ENCODE measurements at regions not wholly inside any gene's neighbourhood (a gene's known extent, or its start where the extent isn't known, plus 50 kb on each side); places are given as distances from the start of the nearest gene placed in this dataset.

- Histone ChIP-seq H3K9ac (no peak overlapping the region), H4K20me1 (ENCODE audit: insufficient read depth) (no peaks in the 10 kb centered on the region), H2AFZ (ENCODE audit: low read depth) (no peak overlapping the region), H3K4me1 (ENCODE audit: low read depth, poor library complexity, severe bottlenecking) (no peaks in the 10 kb centered on the region), H3K79me2 (ENCODE audit: insufficient read depth, low read depth) (no peaks in the 10 kb centered on the region), H3K36me3 (ENCODE audit: insufficient read depth) (no peaks in the 10 kb centered on the region), H3K27me3 (ENCODE audit: insufficient read depth, low read depth) (no peaks in the 10 kb centered on the region), H3K27ac (no peak overlapping the region), H3K4me3 (IDR thresholded peaks at IDR 0.05; ENCODE audit: insufficient read depth, low read depth, low read length) (no peak overlapping the region), H3K4me2 (no peak overlapping the region)
- TF ChIP-seq CTCF (conservative IDR thresholded peaks at IDR 0.05; ENCODE audit: low read depth, low read length), result no peak
These were observed 445.6 kb upstream of the RBMS3 start for GRCh38 chr3:28835249-28835648.

- no peak overlapping the region for H2AFZ ChIP-seq (ENCODE audit: low read depth)
- no peak overlapping the region for H3K4me2 ChIP-seq
- H4K20me1 ChIP-seq (ENCODE audit: insufficient read depth), result no peaks in the 10 kb centered on the region
- H3K36me3 ChIP-seq (ENCODE audit: insufficient read depth), result no peaks in the 10 kb centered on the region
- no peak overlapping the region for H3K9ac ChIP-seq
- H3K4me1 ChIP-seq (ENCODE audit: low read depth, poor library complexity, severe bottlenecking), result no peaks in the 10 kb centered on the region
- H3K4me3 ChIP-seq (IDR thresholded peaks at IDR 0.05; ENCODE audit: insufficient read depth, low read depth, low read length), result no peak overlapping the region
- H3K79me2 ChIP-seq (ENCODE audit: insufficient read depth, low read depth), result no peaks in the 10 kb centered on the region
- H3K27ac ChIP-seq, result no peak overlapping the region
- TF ChIP-seq CTCF (conservative IDR thresholded peaks at IDR 0.05; ENCODE audit: low read depth, low read length), result no peak
- H3K27me3 ChIP-seq (ENCODE audit: insufficient read depth, low read depth), result no peaks in the 10 kb centered on the region
These were observed 445.1 kb upstream of the RBMS3 start for GRCh38 chr3:28835751-28836150.

DNA sequence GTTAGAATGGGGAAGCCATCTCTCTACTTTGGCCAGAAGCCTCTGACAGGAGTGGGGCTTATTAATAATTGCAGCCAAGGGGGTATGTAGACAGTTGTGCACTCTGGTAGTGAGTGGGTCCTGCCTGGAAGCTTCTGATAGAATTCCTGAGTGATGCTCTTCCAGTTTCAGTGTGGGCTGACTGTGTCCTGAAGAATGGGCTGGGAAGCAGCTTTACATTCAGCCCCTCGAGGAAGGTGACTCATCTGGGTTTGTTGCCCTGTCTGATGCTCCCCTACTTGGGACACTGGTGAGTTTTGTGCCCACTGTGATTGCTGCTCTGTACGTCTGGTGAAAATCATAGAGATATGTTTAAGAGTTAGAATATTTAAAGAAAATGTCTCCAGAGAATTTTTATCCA is 444.7 kb upstream of the RBMS3 start:
- no peaks in the 10 kb centered on the region for H3K4me1 ChIP-seq (ENCODE audit: low read depth, poor library complexity, severe bottlenecking)
- no peaks in the 10 kb centered on the region for H4K20me1 ChIP-seq (ENCODE audit: insufficient read depth)
- H3K4me2 ChIP-seq, result no peak overlapping the region
- no peaks in the 10 kb centered on the region for H3K36me3 ChIP-seq (ENCODE audit: insufficient read depth)
- no peaks in the 10 kb centered on the region for H3K79me2 ChIP-seq (ENCODE audit: insufficient read depth, low read depth)
- H3K9ac ChIP-seq, result no peak overlapping the region
- H3K27me3 ChIP-seq (ENCODE audit: insufficient read depth, low read depth), result no peaks in the 10 kb centered on the region
- H3K4me3 ChIP-seq (IDR thresholded peaks at IDR 0.05; ENCODE audit: insufficient read depth, low read depth, low read length), result no peak overlapping the region
- H2AFZ ChIP-seq (ENCODE audit: low read depth), result no peak overlapping the region
- no peak for TF ChIP-seq CTCF (conservative IDR thresholded peaks at IDR 0.05; ENCODE audit: low read depth, low read length)
- H3K27ac ChIP-seq, result no peak overlapping the region

DNA sequence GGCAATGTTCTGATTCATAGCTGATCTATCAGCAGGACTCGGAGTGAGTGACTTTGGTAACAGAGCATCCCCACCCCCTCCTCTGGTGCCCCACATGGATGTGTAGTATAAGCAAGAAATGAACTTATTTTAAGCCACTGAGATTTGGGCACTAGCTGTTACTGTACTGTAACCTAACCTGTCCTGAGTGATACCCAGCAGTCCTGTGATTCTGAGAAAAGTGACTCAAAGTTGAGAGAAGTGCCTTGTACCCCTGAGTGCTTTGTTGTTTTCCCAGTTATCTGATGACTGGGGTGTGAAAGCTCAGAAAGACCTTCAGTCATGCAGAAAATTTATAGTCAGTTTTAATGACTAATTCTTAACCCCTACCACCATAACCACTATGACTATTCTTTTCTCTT is 439.9 kb upstream of the RBMS3 start:
- no peaks in the 10 kb centered on the region for H3K4me1 ChIP-seq (ENCODE audit: low read depth, poor library complexity, severe bottlenecking)
- TF ChIP-seq CTCF (conservative IDR thresholded peaks at IDR 0.05; ENCODE audit: low read depth, low read length), result no peak
- no peak overlapping the region for H3K4me2 ChIP-seq
- no peak overlapping the region for H3K4me3 ChIP-seq (IDR thresholded peaks at IDR 0.05; ENCODE audit: insufficient read depth, low read depth, low read length)
- no peaks in the 10 kb centered on the region for H4K20me1 ChIP-seq (ENCODE audit: insufficient read depth)
- no peak overlapping the region for H3K9ac ChIP-seq
- H3K36me3 ChIP-seq (ENCODE audit: insufficient read depth), result no peaks in the 10 kb centered on the region
- no peaks in the 10 kb centered on the region for H3K27me3 ChIP-seq (ENCODE audit: insufficient read depth, low read depth)
- no peaks in the 10 kb centered on the region for H3K79me2 ChIP-seq (ENCODE audit: insufficient read depth, low read depth)
- no peak overlapping the region for H3K27ac ChIP-seq
- no peak overlapping the region for H2AFZ ChIP-seq (ENCODE audit: low read depth)

- no peak overlapping the region for H2AFZ ChIP-seq (ENCODE audit: low read depth)
These were observed 439.4 kb upstream of the RBMS3 start for GRCh38 chr3:28841441-28841840.

More at GRCh38 chr3:28841441-28841840, 439.4 kb upstream of the RBMS3 start:
- no peaks in the 10 kb centered on the region for H3K79me2 ChIP-seq (ENCODE audit: insufficient read depth, low read depth)
- no peaks in the 10 kb centered on the region for H3K27me3 ChIP-seq (ENCODE audit: insufficient read depth, low read depth)
- no peak overlapping the region for H3K27ac ChIP-seq
- H3K4me1 ChIP-seq (ENCODE audit: low read depth, poor library complexity, severe bottlenecking), result no peaks in the 10 kb centered on the region
- no peak overlapping the region for H3K4me3 ChIP-seq (IDR thresholded peaks at IDR 0.05; ENCODE audit: insufficient read depth, low read depth, low read length)
- H4K20me1 ChIP-seq (ENCODE audit: insufficient read depth), result no peaks in the 10 kb centered on the region
- H3K4me2 ChIP-seq, result no peak overlapping the region
- TF ChIP-seq CTCF (conservative IDR thresholded peaks at IDR 0.05; ENCODE audit: low read depth, low read length), result no peak
- H3K36me3 ChIP-seq (ENCODE audit: insufficient read depth), result no peaks in the 10 kb centered on the region
- H3K9ac ChIP-seq, result no peak overlapping the region
